Esophagus muscularis mucosa (tissue), 3 donors: ENCODE measurements at regions not wholly inside any gene's neighbourhood (a gene's known extent, or its start where the extent isn't known, plus 50 kb on each side); places are given as distances from the start of the nearest gene placed in this dataset.

Source experiments
- CTCF ChIP-seq, 3 experiments: fragments of 200-600 bp in 2 of 3; fragments of 450-650 bp in 1 of 3; sonication (generic) in 2 of 3; IDR thresholded peaks; one replicate each; pipeline ENCODE4 v1.5.1; 2017 to 2019; ENCODE audit warnings: antibody characterized with exemption in 3 of 3, mild to moderate bottlenecking in 2 of 3, moderate library complexity in 1 of 3
- POLR2A ChIP-seq: fragments of 450-650 bp; IDR thresholded peaks from one replicate; pipeline ENCODE4 v1.6.1; 2017; ENCODE audit warnings: antibody characterized with exemption, moderate library complexity, mild to moderate bottlenecking, low read depth

GRCh38 chrX:140292961-140293360 lies 211.9 kb downstream of the SOX3 start:
- TF ChIP-seq POLR2A (no peak), CTCF (IDR thresholded peaks at IDR 0.05) (no peak)
